Bone marrow (tissue), 2 donors: ENCODE measurements at regions not wholly inside any gene's neighbourhood (a gene's known extent, or its start where the extent isn't known, plus 50 kb on each side); places are given as distances from the start of the nearest gene placed in this dataset.
A peak's percentile ranks its signal among the peaks of the same experiment; 100 is the strongest.

ENCODE experiments used
- DNase-seq, 2 donors: peaks; one replicate each; lab custom pipeline; 2025; lab: John Stamatoyannopoulos, UW

DNA sequence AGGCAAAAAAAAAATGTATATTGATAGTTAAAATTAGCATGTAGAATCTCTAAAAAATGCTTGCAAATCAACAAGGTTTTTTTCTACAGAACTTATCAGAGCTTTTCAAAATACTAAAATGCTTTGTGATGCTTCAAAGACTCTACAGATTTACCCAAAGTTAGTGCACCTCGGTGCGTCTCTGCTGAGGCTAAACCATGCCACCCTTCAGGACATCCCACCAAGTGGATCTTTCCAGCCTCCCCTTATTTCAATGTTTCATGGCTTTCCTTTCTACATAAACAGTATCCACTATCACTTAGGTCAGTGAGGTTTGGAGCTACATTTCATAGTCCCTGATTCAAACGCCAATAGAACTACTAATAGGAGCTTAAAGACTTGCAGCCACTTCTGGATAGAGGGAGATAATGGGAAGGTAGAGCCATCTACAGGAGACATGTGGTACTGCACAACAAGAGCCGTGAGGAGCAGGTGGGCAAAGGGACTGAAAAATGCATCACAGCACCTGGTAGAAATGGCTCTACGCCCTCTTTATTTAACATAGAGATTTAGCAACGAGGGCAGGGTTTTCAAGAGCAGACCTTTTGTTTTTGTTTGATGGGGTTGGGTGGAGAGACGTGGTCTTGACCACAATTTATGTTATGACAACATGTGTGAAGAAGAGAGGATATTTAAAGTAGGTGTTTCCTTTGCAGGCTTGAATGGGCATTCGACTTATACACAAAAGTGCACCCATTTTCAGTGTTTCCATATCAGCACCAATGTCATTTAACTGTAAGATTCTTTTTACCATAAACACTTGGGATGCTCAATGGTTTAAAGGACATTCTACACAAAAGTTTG is 56.1 kb upstream of the SLC35G4 start:
- no peak for DNase-seq

DNA sequence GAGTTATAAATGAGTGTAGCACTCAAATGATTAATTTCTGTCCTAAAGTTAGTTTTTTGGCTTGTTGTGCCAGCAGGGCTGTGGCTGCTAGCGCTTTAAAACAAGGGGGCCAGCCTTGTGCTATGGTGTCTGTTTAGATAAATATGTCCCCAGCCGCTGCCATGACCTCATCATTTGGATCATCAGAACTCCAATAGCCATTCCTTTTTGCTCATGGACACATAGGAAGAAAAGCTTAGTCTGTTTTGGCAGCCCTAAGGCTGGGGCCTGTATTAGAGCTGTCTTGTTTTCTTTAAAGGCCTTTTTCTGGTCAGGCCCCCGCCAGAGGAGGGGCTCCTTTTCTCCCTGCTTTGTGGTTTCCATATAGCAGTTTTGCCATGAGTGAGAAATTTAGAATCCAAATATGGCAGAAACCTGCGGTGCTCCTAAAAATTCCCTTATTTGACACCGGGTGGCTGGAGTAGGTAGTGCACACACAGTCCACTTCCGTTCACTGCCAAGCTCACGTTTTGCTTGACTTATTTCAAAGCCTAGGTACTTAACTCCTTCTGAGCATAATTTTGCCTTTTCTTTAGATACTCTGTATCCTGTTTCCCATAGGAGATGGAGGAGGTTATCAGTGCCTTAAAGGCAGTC is 60.4 kb upstream of the SLC35G4 start:
- no peak for DNase-seq

DNA sequence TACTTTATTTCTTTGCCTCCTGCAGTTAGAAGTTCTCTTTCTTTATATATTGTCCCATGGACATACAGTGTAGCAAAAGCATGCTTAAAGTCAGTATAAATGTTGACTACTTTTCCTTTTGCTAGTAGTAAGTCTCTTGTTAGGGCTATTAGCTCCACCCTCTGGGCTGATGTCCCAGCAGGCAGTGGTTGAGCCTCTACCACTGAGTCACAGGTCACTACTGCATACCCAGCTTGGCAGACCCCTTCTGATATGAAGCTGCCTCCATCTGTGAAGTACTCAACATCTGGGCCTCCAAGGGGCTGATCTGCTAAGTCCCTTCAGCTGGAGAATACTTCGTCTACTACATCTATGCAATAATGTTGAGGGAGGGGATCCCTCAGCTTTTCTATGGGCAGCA is 61.0 kb upstream of the SLC35G4 start:
- DNase-seq: no peak

DNA sequence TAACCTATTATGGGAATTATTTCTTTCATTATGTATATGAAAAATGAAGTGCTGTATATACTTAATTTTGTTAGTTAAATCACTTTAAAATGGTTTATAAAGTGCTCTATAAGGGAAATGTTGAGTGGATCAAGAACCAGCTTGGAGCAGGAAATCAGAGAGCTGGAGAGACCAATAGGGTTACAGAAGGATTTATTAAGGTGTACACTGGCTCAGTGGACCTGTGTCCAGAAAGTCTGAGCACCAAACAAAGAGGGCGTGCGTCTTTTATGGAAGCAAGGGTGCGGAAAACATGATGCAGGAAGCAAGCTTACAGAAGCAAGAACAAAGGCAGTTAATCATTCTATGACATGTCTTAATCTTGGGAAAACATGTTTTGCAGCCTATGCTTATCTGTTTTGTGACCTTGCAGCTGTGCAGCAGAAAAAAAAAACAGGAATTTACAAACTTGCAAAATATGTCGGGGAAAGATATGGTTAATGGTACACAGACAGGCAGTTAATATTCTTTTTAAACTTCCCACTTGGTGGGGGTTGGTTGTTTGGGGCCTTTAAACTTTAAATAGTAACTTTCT is 65.2 kb upstream of the SLC35G4 start:
- no peak for DNase-seq

DNA sequence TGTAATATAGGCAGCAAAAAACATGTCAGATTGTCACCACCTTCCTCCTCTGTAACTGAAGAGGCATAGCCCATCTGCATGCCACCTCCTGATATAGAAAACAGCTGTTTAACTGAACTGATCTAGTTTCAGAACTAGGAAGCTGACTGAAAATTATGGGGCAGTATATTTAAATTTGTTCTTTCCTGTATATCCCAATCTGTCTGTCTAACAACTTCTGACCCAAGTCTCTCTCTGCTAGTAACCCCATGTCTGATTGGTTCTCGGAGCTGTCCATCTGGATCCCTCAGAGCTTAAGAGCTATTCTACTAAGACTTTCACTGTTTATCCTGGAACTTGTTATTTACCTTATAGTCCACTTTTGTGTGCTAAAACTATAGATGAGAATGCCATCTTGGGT is 68.2 kb upstream of the SLC35G4 start:
- DNase-seq: no peak

DNA sequence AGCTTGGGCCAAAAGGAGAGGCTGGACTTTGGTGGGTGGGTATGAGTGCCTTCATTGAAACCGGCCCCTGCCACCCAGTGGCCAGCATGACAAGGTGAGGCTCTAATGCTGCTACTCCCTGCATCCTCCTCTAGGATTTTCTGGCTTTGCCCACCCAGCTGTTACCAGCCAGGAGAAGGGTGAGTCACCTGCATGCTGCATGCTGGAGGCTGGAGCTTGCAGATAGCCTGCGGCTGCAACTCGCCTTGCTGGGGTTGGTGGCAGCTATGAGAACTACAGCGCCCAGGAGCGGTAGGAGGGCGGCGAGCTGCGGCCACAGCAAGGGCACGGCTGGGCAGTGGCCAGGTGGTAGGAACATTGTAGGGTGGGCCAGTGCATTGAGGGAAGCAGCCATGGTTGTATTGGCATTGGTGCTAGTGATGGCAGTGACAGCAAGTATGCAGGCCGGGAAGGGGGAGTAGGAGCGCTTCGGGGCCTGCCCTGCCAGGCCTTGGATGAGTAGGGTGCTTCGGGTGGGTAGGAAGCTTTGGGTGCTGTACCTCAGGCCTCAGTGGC is 75.4 kb upstream of the SLC35G4 start:
- no peak for DNase-seq

DNA sequence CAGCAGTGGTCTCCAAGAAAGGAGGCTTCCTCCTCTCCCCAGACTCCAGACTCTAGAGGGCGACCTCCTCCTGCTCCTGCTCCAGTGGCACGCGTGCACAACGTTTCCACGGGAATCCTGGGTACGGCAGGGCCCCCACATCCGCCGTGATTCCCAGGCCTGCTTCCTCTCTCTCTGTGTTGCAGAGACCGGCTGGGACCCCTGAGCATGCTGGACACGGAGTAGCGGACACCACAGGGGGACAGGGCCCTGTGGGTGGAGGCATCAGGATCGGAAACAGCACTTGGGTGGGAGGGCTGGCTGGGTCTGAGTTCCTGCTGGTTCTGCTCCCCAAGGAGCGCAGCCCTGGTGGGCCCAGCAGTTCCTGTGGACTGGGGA is 75.9 kb upstream of the SLC35G4 start:
- DNase-seq: no peak

DNA sequence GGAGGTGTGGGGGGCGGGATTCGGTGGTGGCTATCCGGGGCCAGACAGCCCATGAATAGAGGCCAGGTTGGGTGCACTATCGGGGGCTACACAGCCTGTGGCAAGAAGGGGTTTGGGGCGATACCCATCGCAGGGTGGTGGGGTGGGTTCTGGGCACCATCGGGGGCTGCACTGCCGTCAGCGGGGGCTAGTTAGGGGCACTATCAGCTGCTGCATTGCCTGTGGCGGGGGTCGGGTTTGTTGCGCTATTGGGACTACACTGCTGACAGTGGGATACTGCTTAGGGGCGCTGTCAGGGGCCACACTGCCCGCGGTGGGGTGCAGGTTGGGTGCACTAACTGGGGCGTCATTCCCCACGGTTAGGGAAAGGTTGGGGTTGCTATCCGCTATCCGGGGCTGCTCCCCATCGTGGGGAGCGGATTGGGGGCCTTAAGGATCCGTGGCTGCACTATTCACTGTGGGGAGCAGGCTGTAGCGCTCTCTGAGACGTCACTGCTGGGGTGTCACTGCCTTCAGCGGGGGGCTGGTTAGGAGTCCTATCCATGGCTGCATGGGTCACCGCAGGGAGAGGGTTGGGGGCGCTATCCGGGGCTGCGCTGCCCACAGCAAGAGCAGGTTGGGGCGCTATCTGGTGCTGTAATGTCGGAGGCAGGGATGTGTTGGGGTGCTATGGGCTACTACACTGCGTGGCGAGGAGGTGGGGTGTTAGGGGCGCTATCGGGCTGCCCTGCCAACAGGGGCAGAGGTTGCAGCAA is 76.5 kb upstream of the SLC35G4 start:
- DNase-seq: no peak

DNA sequence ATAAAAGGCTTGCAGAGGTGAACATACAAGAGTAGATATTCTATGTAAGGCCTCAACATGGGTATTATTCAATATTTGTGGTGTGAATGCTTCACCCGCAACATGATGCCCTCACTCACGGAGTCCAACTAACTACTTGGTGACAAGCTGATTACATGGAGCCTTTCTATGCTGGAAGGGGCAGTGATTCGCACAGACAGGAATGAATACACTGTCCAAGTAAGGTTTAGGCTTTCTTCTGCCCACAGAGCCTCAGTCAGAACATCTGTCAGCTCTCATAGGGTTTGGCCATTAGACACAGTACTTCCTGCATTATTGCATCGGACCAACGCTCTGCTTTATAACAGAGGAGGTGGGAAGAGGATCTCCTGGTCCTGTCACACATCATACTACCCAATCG is 80.3 kb upstream of the SLC35G4 start:
- DNase-seq: no peak

DNA sequence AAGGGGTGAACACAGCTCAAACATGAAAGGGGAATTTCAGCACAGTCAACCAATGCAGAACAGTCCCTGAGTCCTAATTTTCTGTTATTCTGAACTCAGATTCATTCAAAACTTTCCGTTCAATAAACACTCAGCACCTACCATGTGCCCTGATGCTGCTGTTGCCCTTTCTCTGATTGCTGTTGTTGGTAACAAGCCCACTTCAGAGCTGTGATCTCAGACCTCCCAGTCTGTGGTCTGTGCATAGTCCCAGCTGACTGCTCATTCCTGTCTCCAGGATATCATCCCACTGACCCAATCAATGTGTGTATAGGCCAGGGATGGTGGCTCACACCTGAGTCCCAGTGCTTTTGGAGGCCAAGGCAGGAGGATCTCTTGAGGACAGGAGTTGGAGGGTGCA is 82.7 kb upstream of the SLC35G4 start:
- no peak for DNase-seq

DNA sequence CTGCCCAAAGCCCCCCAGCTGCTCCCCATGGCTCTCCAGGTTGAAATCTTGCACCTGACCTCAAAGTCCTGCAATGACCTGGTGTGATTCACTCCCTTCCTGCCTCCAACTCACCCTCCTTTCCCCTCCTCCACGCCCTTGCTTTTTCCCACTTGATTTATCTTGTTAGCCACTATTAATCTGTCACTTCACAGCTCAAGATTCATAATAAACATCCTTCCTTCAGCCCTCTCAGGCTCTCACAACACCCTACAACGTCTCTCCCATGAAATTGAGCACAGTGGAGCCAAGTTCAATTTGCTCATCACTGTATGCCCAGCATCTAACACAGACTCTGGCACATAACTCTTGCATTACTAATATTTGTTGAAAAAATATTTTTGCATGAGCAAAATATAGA is 85.6 kb upstream of the SLC35G4 start:
- no peak for DNase-seq

DNA sequence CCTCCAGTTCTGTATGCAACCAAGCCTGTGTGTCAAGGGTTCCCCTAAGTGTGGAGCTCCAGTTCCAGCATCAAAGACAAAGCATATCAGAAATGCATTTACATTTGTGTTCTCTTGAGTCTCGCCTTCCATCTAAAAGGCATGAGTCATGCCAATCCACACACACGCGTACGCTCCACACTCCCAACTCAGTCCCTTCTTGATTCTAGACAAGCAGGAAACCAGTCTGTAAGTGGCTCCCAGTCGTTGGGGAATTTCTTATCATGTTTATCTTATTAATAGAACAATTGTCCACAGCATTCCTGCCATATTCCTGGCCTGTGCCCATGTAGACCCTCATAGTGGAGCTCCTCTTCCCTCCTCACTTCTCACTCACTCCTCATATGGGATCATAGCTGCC is 86.4 kb upstream of the SLC35G4 start:
- DNase-seq: no peak

DNA sequence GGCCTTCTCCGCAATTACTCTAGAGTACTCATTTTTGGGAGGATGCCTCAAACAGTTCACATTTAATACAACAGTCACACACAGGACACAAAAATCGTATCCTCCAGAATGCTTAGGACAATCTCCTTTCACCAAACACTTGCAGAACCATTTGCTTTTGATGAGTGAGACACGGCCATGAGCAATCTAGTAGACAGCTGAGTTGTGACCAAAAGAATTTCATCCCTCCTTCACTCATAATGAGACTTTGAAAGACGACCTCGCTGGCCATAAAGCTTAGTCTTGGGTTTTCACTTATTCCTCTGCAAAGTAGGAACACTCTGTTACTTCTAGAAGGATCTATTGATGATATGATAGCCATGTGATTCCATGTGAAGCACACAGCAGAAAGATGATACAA is 87.5 kb upstream of the SLC35G4 start:
- no peak for DNase-seq

DNA sequence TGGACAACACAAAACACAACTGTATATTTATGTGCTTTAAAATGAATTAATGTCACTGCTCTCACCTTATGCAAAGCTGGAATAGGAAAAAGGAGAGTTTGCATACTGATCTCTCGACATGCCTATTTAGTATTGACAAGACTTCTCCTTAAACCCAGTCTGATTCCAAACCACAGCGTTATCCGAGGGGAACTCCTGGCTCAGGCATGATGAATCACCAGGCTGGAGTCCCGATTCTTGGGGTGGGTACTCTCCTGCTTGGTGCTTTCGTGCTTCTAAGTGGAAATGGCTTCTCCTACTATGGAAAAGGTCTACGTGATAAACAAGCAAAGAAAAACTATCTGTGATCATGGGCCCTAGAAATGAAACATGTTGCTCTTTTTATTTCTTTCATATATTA is 88.9 kb upstream of the SLC35G4 start:
- DNase-seq: no peak

DNA sequence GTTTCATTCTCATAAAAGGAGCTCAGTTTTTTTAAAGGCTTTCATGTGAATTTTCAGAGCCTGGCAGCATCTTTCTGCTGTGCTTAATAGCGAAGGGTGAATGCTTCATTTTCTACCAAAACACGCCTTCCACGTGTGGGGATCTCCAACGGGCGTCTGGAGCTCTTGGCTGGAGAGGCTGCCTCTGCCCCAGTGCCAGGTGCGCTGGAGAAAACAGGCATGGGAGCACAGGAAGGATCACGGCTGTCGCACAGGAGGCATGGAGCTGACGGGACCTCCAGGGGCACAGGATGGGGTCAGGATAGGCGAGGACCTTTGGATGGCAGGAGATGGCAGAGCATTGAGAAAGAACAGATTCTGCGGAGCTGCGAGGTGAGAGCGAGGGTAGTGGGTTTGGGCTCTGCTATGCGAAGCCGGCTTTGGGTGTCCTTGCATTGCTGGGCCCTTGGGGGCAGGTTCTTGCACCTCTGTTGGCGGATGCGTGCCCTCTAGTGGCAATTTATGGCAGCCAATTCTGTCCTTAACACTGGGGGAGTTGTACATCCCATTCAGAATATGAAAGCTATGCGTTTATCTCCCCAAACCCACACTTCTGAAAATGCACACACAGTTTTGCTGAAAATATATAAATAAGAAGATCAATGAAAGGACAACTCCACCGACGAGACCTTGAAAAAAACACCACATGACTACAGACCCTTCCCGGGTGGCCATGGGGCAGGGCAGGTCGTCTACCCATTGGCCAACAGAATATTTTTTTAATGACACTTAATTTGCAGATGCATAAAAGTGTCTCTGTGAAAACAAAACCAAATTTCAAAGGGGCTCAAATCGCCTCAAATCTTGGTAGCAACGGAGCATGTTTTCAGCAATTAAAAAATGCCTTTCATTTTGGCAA is 90.4 kb upstream of the SLC35G4 start:
- DNase-seq: peak; percentile 2 to 6

DNA sequence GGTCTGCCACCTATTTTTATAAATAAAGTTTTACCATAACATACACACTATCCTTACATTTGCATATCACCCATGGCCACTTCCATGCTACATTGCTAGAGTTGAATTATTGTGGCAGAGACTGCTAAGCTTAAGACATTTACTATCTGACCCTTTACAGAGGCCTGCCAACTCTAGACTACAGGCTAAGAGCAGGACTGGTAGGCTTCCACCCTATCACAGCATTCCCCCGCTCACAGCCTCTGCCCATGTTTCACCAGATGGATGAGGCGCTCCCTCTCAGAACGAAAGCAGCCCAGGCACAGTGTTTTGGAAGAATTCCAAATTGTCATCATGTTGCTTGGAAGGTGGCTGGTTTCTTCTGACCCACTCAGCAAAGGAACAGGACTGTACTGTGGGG is 91.7 kb upstream of the SLC35G4 start:
- no peak for DNase-seq

DNA sequence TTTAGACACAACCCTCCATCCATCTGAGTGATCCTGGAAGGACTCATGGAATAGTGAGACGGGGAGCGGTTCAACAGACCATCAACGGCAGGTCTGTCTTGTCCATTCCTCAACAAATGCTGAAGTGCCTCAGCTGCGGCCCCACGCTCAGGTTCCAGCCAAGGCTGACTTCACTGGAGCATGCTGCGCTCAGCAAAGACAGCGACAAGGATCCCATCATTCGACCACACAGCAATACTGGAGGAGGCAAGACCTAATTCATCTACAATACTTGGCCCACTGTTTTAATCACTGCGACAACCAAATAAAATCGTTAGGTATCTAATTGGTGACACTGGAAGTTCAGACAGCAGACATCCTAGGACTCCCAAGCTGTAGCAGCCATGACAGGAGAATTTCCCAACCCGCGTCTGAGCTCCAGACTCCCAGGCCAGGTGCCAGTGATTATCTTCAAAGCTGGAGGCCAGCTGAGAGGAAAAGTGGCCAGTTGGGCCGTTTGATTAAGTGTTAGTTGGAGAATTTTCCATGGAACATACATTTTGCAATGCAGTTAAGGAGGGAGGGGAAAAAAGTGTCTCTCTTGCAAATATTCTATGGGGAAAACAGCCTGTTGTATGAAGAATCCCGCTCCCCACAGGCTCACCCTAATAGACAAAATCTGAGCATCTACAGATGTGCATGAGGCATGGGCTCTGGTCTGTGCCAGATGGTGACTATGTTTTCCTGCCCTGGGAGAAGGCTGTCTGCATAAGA is 92.5 kb upstream of the SLC35G4 start:
- DNase-seq: no peak

DNA sequence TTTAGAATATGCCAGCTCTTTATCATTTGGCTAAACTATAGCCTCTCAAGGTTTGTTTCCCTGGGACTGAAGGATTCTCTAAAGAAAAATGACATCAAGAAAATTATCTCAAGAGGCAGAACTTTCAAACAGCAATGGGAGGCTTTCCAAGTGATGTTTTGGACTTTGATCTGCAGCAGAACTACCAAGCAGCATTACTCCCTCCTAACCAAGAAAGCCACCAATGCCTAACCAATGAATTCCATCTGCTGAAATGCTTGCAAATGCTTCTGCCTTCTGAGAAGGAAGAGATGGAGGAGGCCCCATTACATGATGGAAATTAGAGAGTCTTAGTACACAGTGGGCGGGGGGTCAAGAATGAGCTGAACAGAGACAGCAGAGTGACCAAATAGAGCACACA is 95.1 kb upstream of the SLC35G4 start:
- DNase-seq: no peak

DNA sequence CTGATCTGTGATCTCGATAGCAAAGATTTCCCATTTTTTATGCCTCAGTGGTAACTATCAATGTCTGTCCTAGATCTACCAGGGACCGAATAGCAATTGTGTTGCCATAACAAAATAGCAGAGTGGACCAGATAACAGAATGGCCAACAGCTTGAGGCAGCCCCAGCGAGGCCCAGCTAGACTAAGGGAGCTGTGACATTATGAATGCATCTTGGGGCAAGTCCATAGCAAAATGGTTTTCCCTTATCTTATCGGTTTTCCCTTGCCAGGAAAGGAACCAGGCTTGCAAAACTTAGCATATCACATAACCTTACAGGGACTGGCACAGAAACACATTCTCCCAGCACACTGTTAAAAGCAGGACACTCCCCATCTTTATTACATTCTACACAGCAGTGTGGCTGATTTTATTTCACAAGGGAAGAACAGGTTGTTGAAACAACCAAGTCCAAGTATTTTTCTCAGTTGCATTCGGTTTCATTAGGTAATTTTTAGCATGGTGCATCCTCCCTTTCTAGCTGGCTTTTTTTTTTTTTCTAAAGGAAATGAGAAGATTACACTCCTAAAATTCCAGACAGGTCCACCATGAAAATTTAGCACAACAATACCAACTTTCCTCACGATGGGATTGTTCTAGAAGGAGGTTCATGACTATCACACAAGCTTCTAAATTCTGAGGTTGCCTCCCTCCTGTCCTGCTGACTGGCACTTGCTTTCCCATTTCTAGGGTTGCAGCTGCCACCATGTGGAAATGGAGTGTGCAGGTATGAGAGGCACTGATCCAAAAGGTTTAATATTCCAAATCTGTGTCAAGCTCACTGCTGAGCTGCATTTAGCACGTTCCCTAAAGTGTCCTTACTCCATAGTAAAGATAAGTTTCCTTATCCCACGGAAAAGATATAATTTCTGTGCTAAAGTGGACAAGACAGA is 97.0 kb upstream of the SLC35G4 start:
- DNase-seq: no peak
